ENCODE measurements at regions not wholly inside any gene's neighbourhood (a gene's known extent, or its start where the extent isn't known, plus 50 kb on each side); places are given as distances from the start of the nearest gene placed in this dataset.

GRCh38 chr3:56980243-56980642, 80.2 kb upstream of the SPATA12 start:
- ChIA-PET POLR2A (ENCODE audit: low non-redundant PET) (no interaction called here), CTCF (no interaction called here)

DNA sequence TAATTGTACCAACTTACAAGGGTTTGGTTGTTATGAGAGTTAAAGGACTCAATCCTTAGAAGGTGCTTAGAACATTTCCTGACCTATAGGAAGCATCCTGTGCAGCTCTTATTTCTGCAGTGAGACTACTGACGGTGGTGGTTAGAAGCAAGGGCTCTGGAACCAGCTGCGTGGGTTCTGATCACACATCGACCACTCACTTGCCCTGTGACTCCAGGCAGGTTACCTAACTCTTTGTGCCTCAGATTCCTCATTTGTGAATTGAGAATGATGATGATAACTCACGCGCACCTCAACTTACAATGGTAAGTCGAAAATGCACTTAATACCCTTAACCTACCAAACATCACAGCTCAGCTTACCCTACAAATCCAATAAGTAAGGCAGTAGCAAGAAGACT, 80.7 kb upstream of the SPATA12 start:
- DNase-seq (ENCODE audit: low spot score), result no peak
- TF ChIP-seq, protein P1, sequence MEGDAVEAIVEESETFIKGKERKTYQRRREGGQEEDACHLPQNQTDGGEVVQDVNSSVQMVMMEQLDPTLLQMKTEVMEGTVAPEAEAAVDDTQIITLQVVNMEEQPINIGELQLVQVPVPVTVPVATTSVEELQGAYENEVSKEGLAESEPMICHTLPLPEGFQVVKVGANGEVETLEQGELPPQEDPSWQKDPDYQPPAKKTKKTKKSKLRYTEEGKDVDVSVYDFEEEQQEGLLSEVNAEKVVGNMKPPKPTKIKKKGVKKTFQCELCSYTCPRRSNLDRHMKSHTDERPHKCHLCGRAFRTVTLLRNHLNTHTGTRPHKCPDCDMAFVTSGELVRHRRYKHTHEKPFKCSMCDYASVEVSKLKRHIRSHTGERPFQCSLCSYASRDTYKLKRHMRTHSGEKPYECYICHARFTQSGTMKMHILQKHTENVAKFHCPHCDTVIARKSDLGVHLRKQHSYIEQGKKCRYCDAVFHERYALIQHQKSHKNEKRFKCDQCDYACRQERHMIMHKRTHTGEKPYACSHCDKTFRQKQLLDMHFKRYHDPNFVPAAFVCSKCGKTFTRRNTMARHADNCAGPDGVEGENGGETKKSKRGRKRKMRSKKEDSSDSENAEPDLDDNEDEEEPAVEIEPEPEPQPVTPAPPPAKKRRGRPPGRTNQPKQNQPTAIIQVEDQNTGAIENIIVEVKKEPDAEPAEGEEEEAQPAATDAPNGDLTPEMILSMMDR (conservative IDR thresholded peaks at IDR 0.05; ENCODE audit: low read depth), result no peak
- ChIA-PET POLR2A (ENCODE audit: low non-redundant PET) (no interaction called here), CTCF (interaction anchor here (0.6 kb wide), 1 partner anchor 198 kb away, joined by 3 read pairs; no protein-coding TSS in a partner anchor)
- no peak overlapping the region for H3K27ac ChIP-seq

More at GRCh38 chr3:56980243-56980642, 80.2 kb upstream of the SPATA12 start:
- TF ChIP-seq, protein P1 (conservative IDR thresholded peaks at IDR 0.05; ENCODE audit: low read depth), result no peak
- no peak for DNase-seq (ENCODE audit: low spot score)
- H3K27ac ChIP-seq, result no peak overlapping the region

DNA sequence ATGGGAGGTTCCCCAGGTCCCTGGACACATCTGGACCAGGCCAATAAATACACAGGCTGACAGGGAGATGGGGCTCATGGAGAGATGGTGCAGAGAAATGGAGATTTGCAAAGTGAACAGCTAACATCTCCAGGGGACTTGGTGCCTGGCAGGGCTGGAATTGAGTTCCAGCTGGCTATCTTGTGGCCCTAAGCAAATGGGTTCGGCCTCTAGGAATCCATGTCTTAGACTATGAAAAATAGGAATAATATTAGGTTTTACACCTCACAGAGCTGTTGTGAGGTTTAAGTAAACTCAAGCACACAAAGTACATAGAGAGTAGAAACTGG, 82.9 kb upstream of the SPATA12 start:
- no peak overlapping the region for H3K27ac ChIP-seq
- ChIA-PET POLR2A (ENCODE audit: low non-redundant PET) (no interaction called here), CTCF (no interaction called here)
- TF ChIP-seq, protein P1 (conservative IDR thresholded peaks at IDR 0.05; ENCODE audit: low read depth), result no peak
- no peak for DNase-seq (ENCODE audit: low spot score)

- ChIA-PET POLR2A (ENCODE audit: low non-redundant PET) (no interaction called here), CTCF (no interaction called here)
- no peak overlapping the region for H3K27ac ChIP-seq
- TF ChIP-seq, protein P1 (conservative IDR thresholded peaks at IDR 0.05; ENCODE audit: low read depth), result no peak
- no peak for DNase-seq (ENCODE audit: low spot score)
Observed at GRCh38 chr3:56976651-56977560, 83.6 kb upstream of the SPATA12 start.

GRCh38 chr3:56975567-56975966, 84.9 kb upstream of the SPATA12 start:
- DNase-seq (ENCODE audit: low spot score), result no peak
- ChIA-PET CTCF (interaction anchor here (0.6 kb wide), 1 partner anchor 273 kb away, joined by 4 read pairs; no protein-coding TSS in a partner anchor), POLR2A (ENCODE audit: low non-redundant PET) (no interaction called here)
- TF ChIP-seq, protein P1 (conservative IDR thresholded peaks at IDR 0.05; ENCODE audit: low read depth), result no peak
- no peak overlapping the region for H3K27ac ChIP-seq

GRCh38 chr3:56974247-56974930, 86.1 kb upstream of the SPATA12 start:
- no peak overlapping the region for H3K27ac ChIP-seq
- TF ChIP-seq, protein P1 (conservative IDR thresholded peaks at IDR 0.05; ENCODE audit: low read depth), result no peak
- DNase-seq (ENCODE audit: low spot score), result no peak
- ChIA-PET CTCF (interaction anchor here (0.6 kb wide), 1 partner anchor 210 kb away, joined by 3 read pairs; no protein-coding TSS in a partner anchor), POLR2A (ENCODE audit: low non-redundant PET) (no interaction called here)

Measured in RWPE1 (cell line).